ENCODE measurements at regions not wholly inside any gene's neighbourhood (a gene's known extent, or its start where the extent isn't known, plus 50 kb on each side); places are given as distances from the start of the nearest gene placed in this dataset.

GRCh38 chr5:7955476-7955875 lies 86.5 kb downstream of the MTRR start:
- H3K27me3 ChIP-seq (replicated peaks; ENCODE audit: control insufficient read depth, insufficient read depth, low read length, poor library complexity, severe bottlenecking): no peaks in the 10 kb centered on the region
- no peak overlapping the region for H3K27ac ChIP-seq (ENCODE audit: insufficient read depth, low read length, poor library complexity, severe bottlenecking)
- H3K9me3 ChIP-seq (ENCODE audit: control insufficient read depth, low read length): no peaks in the 10 kb centered on the region
- DNase-seq: no peak
- H3K4me1 ChIP-seq (ENCODE audit: control insufficient read depth, insufficient read depth, low read length, poor library complexity, severe bottlenecking): no peaks in the 10 kb centered on the region
- no peak overlapping the region for H3K4me3 ChIP-seq (ENCODE audit: insufficient read depth, low read depth, low read length, poor library complexity, severe bottlenecking)
- H3K36me3 ChIP-seq (ENCODE audit: control insufficient read depth, insufficient read depth, low read length): no peaks in the 10 kb centered on the region

GRCh38 chr5:7957329-7957728 lies 88.4 kb downstream of the MTRR start:
- Histone ChIP-seq H3K4me3 (ENCODE audit: insufficient read depth, low read depth, low read length, poor library complexity, severe bottlenecking) (no peak overlapping the region), H3K36me3 (ENCODE audit: control insufficient read depth, insufficient read depth, low read length) (no peaks in the 10 kb centered on the region), H3K27ac (ENCODE audit: insufficient read depth, low read length, poor library complexity, severe bottlenecking) (no peak overlapping the region), H3K27me3 (replicated peaks; ENCODE audit: control insufficient read depth, insufficient read depth, low read length, poor library complexity, severe bottlenecking) (no peaks in the 10 kb centered on the region), H3K9me3 (ENCODE audit: control insufficient read depth, low read length) (no peaks in the 10 kb centered on the region), H3K4me1 (ENCODE audit: control insufficient read depth, insufficient read depth, low read length, poor library complexity, severe bottlenecking) (no peaks in the 10 kb centered on the region)
- DNase-seq: no peak

GRCh38 chr5:7960142-7960541 lies 91.2 kb downstream of the MTRR start:
- Histone ChIP-seq H3K9me3 (ENCODE audit: control insufficient read depth, low read length) (no peaks in the 10 kb centered on the region), H3K27me3 (replicated peaks; ENCODE audit: control insufficient read depth, insufficient read depth, low read length, poor library complexity, severe bottlenecking) (no peaks in the 10 kb centered on the region), H3K36me3 (ENCODE audit: control insufficient read depth, insufficient read depth, low read length) (no peaks in the 10 kb centered on the region), H3K4me3 (ENCODE audit: insufficient read depth, low read depth, low read length, poor library complexity, severe bottlenecking) (no peak overlapping the region), H3K4me1 (ENCODE audit: control insufficient read depth, insufficient read depth, low read length, poor library complexity, severe bottlenecking) (no peaks in the 10 kb centered on the region), H3K27ac (ENCODE audit: insufficient read depth, low read length, poor library complexity, severe bottlenecking) (no peak overlapping the region)
- DNase-seq: no peak

- Histone ChIP-seq H3K4me1 (ENCODE audit: control insufficient read depth, insufficient read depth, low read length, poor library complexity, severe bottlenecking) (no peaks in the 10 kb centered on the region), H3K36me3 (ENCODE audit: control insufficient read depth, insufficient read depth, low read length) (no peaks in the 10 kb centered on the region), H3K4me3 (ENCODE audit: insufficient read depth, low read depth, low read length, poor library complexity, severe bottlenecking) (no peak overlapping the region), H3K9me3 (ENCODE audit: control insufficient read depth, low read length) (no peaks in the 10 kb centered on the region), H3K27me3 (replicated peaks; ENCODE audit: control insufficient read depth, insufficient read depth, low read length, poor library complexity, severe bottlenecking) (no peaks in the 10 kb centered on the region), H3K27ac (ENCODE audit: insufficient read depth, low read length, poor library complexity, severe bottlenecking) (no peak overlapping the region)
- no peak for DNase-seq
Observed at GRCh38 chr5:7961540-7961939, 92.6 kb downstream of the MTRR start.

GRCh38 chr5:7970816-7971215 lies 101.9 kb downstream of the MTRR start:
- Histone ChIP-seq H3K27ac (ENCODE audit: insufficient read depth, low read length, poor library complexity, severe bottlenecking) (no peak overlapping the region), H3K27me3 (replicated peaks; ENCODE audit: control insufficient read depth, insufficient read depth, low read length, poor library complexity, severe bottlenecking) (no peaks in the 10 kb centered on the region), H3K4me1 (ENCODE audit: control insufficient read depth, insufficient read depth, low read length, poor library complexity, severe bottlenecking) (no peaks in the 10 kb centered on the region), H3K36me3 (ENCODE audit: control insufficient read depth, insufficient read depth, low read length) (no peaks in the 10 kb centered on the region), H3K4me3 (ENCODE audit: insufficient read depth, low read depth, low read length, poor library complexity, severe bottlenecking) (no peak overlapping the region), H3K9me3 (ENCODE audit: control insufficient read depth, low read length) (no peaks in the 10 kb centered on the region)
- DNase-seq: no peak

- Histone ChIP-seq H3K27ac (ENCODE audit: insufficient read depth, low read length, poor library complexity, severe bottlenecking) (no peak overlapping the region), H3K4me1 (ENCODE audit: control insufficient read depth, insufficient read depth, low read length, poor library complexity, severe bottlenecking) (no peaks in the 10 kb centered on the region), H3K27me3 (replicated peaks; ENCODE audit: control insufficient read depth, insufficient read depth, low read length, poor library complexity, severe bottlenecking) (no peaks in the 10 kb centered on the region), H3K36me3 (ENCODE audit: control insufficient read depth, insufficient read depth, low read length) (no peaks in the 10 kb centered on the region), H3K4me3 (ENCODE audit: insufficient read depth, low read depth, low read length, poor library complexity, severe bottlenecking) (no peak overlapping the region), H3K9me3 (ENCODE audit: control insufficient read depth, low read length) (no peaks in the 10 kb centered on the region)
- DNase-seq: no peak
Observed at GRCh38 chr5:7976411-7977190, 107.7 kb downstream of the MTRR start.

GRCh38 chr5:7978114-7978513 lies 109.2 kb downstream of the MTRR start:
- no peak overlapping the region for H3K27ac ChIP-seq (ENCODE audit: insufficient read depth, low read length, poor library complexity, severe bottlenecking)
- no peaks in the 10 kb centered on the region for H3K4me1 ChIP-seq (ENCODE audit: control insufficient read depth, insufficient read depth, low read length, poor library complexity, severe bottlenecking)
- no peak overlapping the region for H3K4me3 ChIP-seq (ENCODE audit: insufficient read depth, low read depth, low read length, poor library complexity, severe bottlenecking)
- no peaks in the 10 kb centered on the region for H3K9me3 ChIP-seq (ENCODE audit: control insufficient read depth, low read length)
- DNase-seq: no peak
- no peaks in the 10 kb centered on the region for H3K36me3 ChIP-seq (ENCODE audit: control insufficient read depth, insufficient read depth, low read length)
- no peaks in the 10 kb centered on the region for H3K27me3 ChIP-seq (replicated peaks; ENCODE audit: control insufficient read depth, insufficient read depth, low read length, poor library complexity, severe bottlenecking)

- Histone ChIP-seq H3K4me3 (ENCODE audit: insufficient read depth, low read depth, low read length, poor library complexity, severe bottlenecking) (no peak overlapping the region), H3K36me3 (ENCODE audit: control insufficient read depth, insufficient read depth, low read length) (no peaks in the 10 kb centered on the region), H3K27ac (ENCODE audit: insufficient read depth, low read length, poor library complexity, severe bottlenecking) (no peak overlapping the region), H3K9me3 (ENCODE audit: control insufficient read depth, low read length) (no peaks in the 10 kb centered on the region), H3K4me1 (ENCODE audit: control insufficient read depth, insufficient read depth, low read length, poor library complexity, severe bottlenecking) (no peaks in the 10 kb centered on the region), H3K27me3 (replicated peaks; ENCODE audit: control insufficient read depth, insufficient read depth, low read length, poor library complexity, severe bottlenecking) (no peaks in the 10 kb centered on the region)
- DNase-seq: no peak
Observed at GRCh38 chr5:7978991-7979390, 110.0 kb downstream of the MTRR start.

GRCh38 chr5:7980881-7981280 lies 111.9 kb downstream of the MTRR start:
- H3K4me1 ChIP-seq (ENCODE audit: control insufficient read depth, insufficient read depth, low read length, poor library complexity, severe bottlenecking): no peaks in the 10 kb centered on the region
- H3K4me3 ChIP-seq (ENCODE audit: insufficient read depth, low read depth, low read length, poor library complexity, severe bottlenecking): no peak overlapping the region
- no peaks in the 10 kb centered on the region for H3K36me3 ChIP-seq (ENCODE audit: control insufficient read depth, insufficient read depth, low read length)
- H3K27ac ChIP-seq (ENCODE audit: insufficient read depth, low read length, poor library complexity, severe bottlenecking): no peak overlapping the region
- no peaks in the 10 kb centered on the region for H3K9me3 ChIP-seq (ENCODE audit: control insufficient read depth, low read length)
- DNase-seq: no peak
- no peaks in the 10 kb centered on the region for H3K27me3 ChIP-seq (replicated peaks; ENCODE audit: control insufficient read depth, insufficient read depth, low read length, poor library complexity, severe bottlenecking)

- Histone ChIP-seq H3K4me3 (ENCODE audit: insufficient read depth, low read depth, low read length, poor library complexity, severe bottlenecking) (no peak overlapping the region), H3K4me1 (ENCODE audit: control insufficient read depth, insufficient read depth, low read length, poor library complexity, severe bottlenecking) (no peaks in the 10 kb centered on the region), H3K27me3 (replicated peaks; ENCODE audit: control insufficient read depth, insufficient read depth, low read length, poor library complexity, severe bottlenecking) (no peaks in the 10 kb centered on the region), H3K27ac (ENCODE audit: insufficient read depth, low read length, poor library complexity, severe bottlenecking) (no peak overlapping the region), H3K9me3 (ENCODE audit: control insufficient read depth, low read length) (no peaks in the 10 kb centered on the region), H3K36me3 (ENCODE audit: control insufficient read depth, insufficient read depth, low read length) (no peaks in the 10 kb centered on the region)
- no peak for DNase-seq
Observed at GRCh38 chr5:7983433-7983832, 114.5 kb downstream of the MTRR start.

All from effector memory CD4-positive, alpha-beta T cell (primary cell).